K562 (cell line): ENCODE measurements at regions not wholly inside any gene's neighbourhood (a gene's known extent, or its start where the extent isn't known, plus 50 kb on each side); places are given as distances from the start of the nearest gene placed in this dataset.

Source experiments
- ATAC-seq: fragments of 200-7000 bp; cut with Tn5 transposase; 3 replicates; pipeline ENCODE4 v1.9.1; 2020; ENCODE audit warnings: moderate library complexity
- BruUV-seq: library from RNA; stranded (reverse); fragments of 400-500 nt; replicated peaks from 2 replicates; lab custom pipeline; 2021; lab: Mats Ljungman, UMichigan
- CTCF ChIA-PET: fragments of 300-600 bp; formaldehyde crosslinking; extraction: SDS; loops from one replicate; lab custom pipeline; 2021; ENCODE audit warnings: low intra/inter-chr PET ratio; lab: Yijun Ruan, JAX
- POLR2A ChIA-PET: fragments of 300-600, 350-650 bp; sonication (Branson Sonifier 250); formaldehyde crosslinking; extraction: SDS; loops from one replicate; lab custom pipeline; 2021; ENCODE audit warnings: antibody characterized with exemption, inconsistent platforms; lab: Yijun Ruan, JAX
- DNase-seq, 4 experiments: peaks; one replicate each; pipeline versions ENCODE4 v3.0.0 to v3.0.0-alpha.2; 2011 to 2018; ENCODE audit warnings: low spot score in 3 of 4, mixed read lengths in 3 of 4; ENCODE audit errors: extremely low read depth in 1 of 4
- FAIRE-seq: peaks from 2 replicates; lab custom pipeline; 2011; peaks lifted over from hg19 to GRCh38; lab: Jason Lieb, UNC
- H2AFZ ChIP-seq: 2 replicates; pipeline ENCODE4 v1.6.0; 2011; ENCODE audit warnings: low read depth, low read length, control low read depth, inconsistent platforms
- H3K27ac ChIP-seq: fragments of 200-600 bp; 3 replicates; pipeline ENCODE4 v1.8.0; 2011; ENCODE audit warnings: low read depth, mild to moderate bottlenecking, control low read depth, inconsistent platforms, low read length, moderate library complexity, mixed read lengths; ENCODE audit errors: extremely low read depth
- H3K27me3 ChIP-seq, 2 experiments: fragments of 300-600 bp in 1 of 2; 2 replicates in 1 of 2; 3 replicates in 1 of 2; pipeline versions ENCODE4 v1.6.0 to v1.8.0; 2011; ENCODE audit warnings: inconsistent platforms in 2 of 2, low read length in 2 of 2, mild to moderate bottlenecking in 1 of 2, mixed read lengths in 1 of 2, moderate library complexity in 1 of 2; ENCODE audit not compliant: control insufficient read depth in 2 of 2, insufficient read depth in 2 of 2
- H3K36me3 ChIP-seq: fragments of 300-600 bp; 3 replicates; pipeline ENCODE4 v1.8.0; 2011; ENCODE audit warnings: mild to moderate bottlenecking, low read length, inconsistent platforms; ENCODE audit not compliant: control insufficient read depth, insufficient read depth
- H3K4me1 ChIP-seq, 2 experiments: fragments of 200-600 bp in 1 of 2; replicated peaks in 1 of 2; 2 replicates in 1 of 2; 3 replicates in 1 of 2; pipeline versions ENCODE4 v1.5.1 to v1.8.0; 2011; ENCODE audit warnings: inconsistent platforms in 2 of 2, low read length in 2 of 2, mild to moderate bottlenecking in 1 of 2, mixed read lengths in 1 of 2, moderate library complexity in 1 of 2; ENCODE audit not compliant: control insufficient read depth in 2 of 2, insufficient read depth in 2 of 2
- H3K4me2 ChIP-seq: 2 replicates; pipeline ENCODE4 v1.6.1; 2011; ENCODE audit warnings: low read length, control low read depth, inconsistent platforms, mixed read lengths; ENCODE audit not compliant: insufficient read depth
- H3K4me3 ChIP-seq: fragments of 200-600 bp; sonication (generic), shearing (Covaris generic); 2 replicates; pipeline ENCODE4 v1.5.1; 2016; ENCODE audit warnings: control low read depth, inconsistent platforms
- H3K79me2 ChIP-seq: fragments of 200-600 bp; 3 replicates; pipeline ENCODE4 v1.8.0; 2011; ENCODE audit warnings: low read length, inconsistent platforms; ENCODE audit not compliant: control insufficient read depth, insufficient read depth
- H3K9ac ChIP-seq, 2 experiments: 2 replicates each; pipeline versions ENCODE4 v1.6.0 to v1.6.1; 2011; ENCODE audit warnings: low read depth in 2 of 2, low read length in 2 of 2, control low read depth in 1 of 2, inconsistent platforms in 1 of 2, mild to moderate bottlenecking in 1 of 2, mixed read lengths in 1 of 2; ENCODE audit not compliant: insufficient read depth in 1 of 2
- H3K9me1 ChIP-seq: one replicate; pipeline ENCODE4 v1.6.0; 2011; ENCODE audit warnings: inconsistent platforms, mild to moderate bottlenecking, low read length, moderate library complexity; ENCODE audit not compliant: control insufficient read depth, insufficient read depth
- H3K9me3 ChIP-seq: replicated peaks from 2 replicates; pipeline ENCODE4 v1.5.1; 2011; ENCODE audit warnings: low read depth, low read length, inconsistent platforms; ENCODE audit not compliant: control insufficient read depth, insufficient read depth
- H4K20me1 ChIP-seq: replicated peaks from 2 replicates; pipeline ENCODE4 v1.6.1; 2011; ENCODE audit warnings: low read length, inconsistent platforms, mixed read lengths; ENCODE audit not compliant: control insufficient read depth, insufficient read depth
- ATF4 ChIP-seq: fragments of 450-650 bp; formaldehyde crosslinking; IDR thresholded peaks from 2 replicates; pipeline ENCODE4 v1.4.0; 2022; ENCODE audit warnings: mild to moderate bottlenecking, moderate library complexity
- BRCA1 ChIP-seq, 2 experiments: fragments of 450-650 bp in 1 of 2; sonication (generic) in 1 of 2; formaldehyde crosslinking in 1 of 2; IDR thresholded peaks; 2 replicates each; pipeline versions ENCODE4 v1.5.0 to v1.6.1; 2017 to 2020; ENCODE audit warnings: mild to moderate bottlenecking in 1 of 2, missing genetic modification reagents in 1 of 2
- CEBPZ ChIP-seq: fragments of 150-350 bp; IDR thresholded peaks from 2 replicates; pipeline ENCODE4 v1.6.1; 2014; ENCODE audit warnings: low read depth, mild to moderate bottlenecking, low read length, borderline replicate concordance
- MED1 ChIP-seq: sonication (generic); formaldehyde crosslinking; IDR thresholded peaks from 2 replicates; pipeline ENCODE4 v1.8.1; 2023; ENCODE audit warnings: missing genetic modification reagents, borderline replicate concordance
- POU5F1 ChIP-seq: fragments of 150-350 bp; IDR thresholded peaks from 2 replicates; pipeline ENCODE4 v1.6.1; 2014; ENCODE audit warnings: borderline replicate concordance, low read length, low read depth, mild to moderate bottlenecking; ENCODE audit not compliant: partially characterized antibody
- SREBF2 ChIP-seq: sonication (generic); formaldehyde crosslinking; IDR thresholded peaks from 2 replicates; pipeline ENCODE4 v1.4.0; 2020; ENCODE audit warnings: mild to moderate bottlenecking, missing genetic modification reagents
- SRSF1 ChIP-seq: fragments of 200-400 bp; formaldehyde crosslinking; IDR thresholded peaks from 2 replicates; pipeline ENCODE4 v1.6.1; 2017; ENCODE audit warnings: mild to moderate bottlenecking, low read depth, low read length, moderate library complexity
- TAF15 ChIP-seq: fragments of 200-400 bp; formaldehyde crosslinking; IDR thresholded peaks from 2 replicates; pipeline ENCODE4 v1.6.1; 2017; ENCODE audit warnings: mild to moderate bottlenecking, low read depth, low read length, moderate library complexity
- ZKSCAN1 ChIP-seq: fragments of 150-350 bp; IDR thresholded peaks from 2 replicates; pipeline ENCODE4 v1.6.1; 2016; ENCODE audit warnings: low read depth, low read length
- ZNF239 ChIP-seq: fragments of 250-450 bp; sonication (Bioruptor Pico); IDR thresholded peaks from 2 replicates; pipeline ENCODE4 v1.4.0; 2020; ENCODE audit warnings: mild to moderate bottlenecking
- ZNF511 ChIP-seq: sonication (generic); formaldehyde crosslinking; IDR thresholded peaks from 2 replicates; pipeline ENCODE4 v1.8.0; 2022; ENCODE audit warnings: mild to moderate bottlenecking, missing genetic modification reagents
- ZNF778 ChIP-seq: fragments of 450-650 bp; formaldehyde crosslinking; IDR thresholded peaks from 2 replicates; pipeline ENCODE4 v1.4.0; 2020; ENCODE audit warnings: mild to moderate bottlenecking, moderate library complexity
- WGBS: fragments of 100-300 bp; shearing (Covaris generic); methylation state at CpG from one replicate; pipeline ENCODE4 v1.1.6; 2016; ENCODE audit warnings: low coverage, mixed read lengths; ENCODE audit not compliant: insufficient coverage; ENCODE audit errors: missing lambda C conversion rate; 5-methylcytosine and 5-hydroxymethylcytosine counted together
- in situ Hi-C: fragments of 300-500 bp; cut with MboI; formaldehyde crosslinking; loops from 4 replicates; pipeline ENCODE4 v1.15.0; 2018; ENCODE audit warnings: inconsistent platforms, mixed read lengths
- intact Hi-C: fragments of 100-400 bp; cut with micrococcal nuclease; formaldehyde crosslinking; loops from 2 replicates; pipeline ENCODE4 v1.14.2; 2022

GRCh38 chr5:104283136-104283535, 720.5 kb upstream of the NUDT12 start:
- H3K9ac ChIP-seq, result no peak overlapping the region
- no peak overlapping the region for H2AFZ ChIP-seq
- CTCF ChIA-PET, result no interaction called here
- ATAC-seq (no peak), DNase-seq (no peak), FAIRE-seq (no peak)
- H3K4me3 ChIP-seq, result no peak overlapping the region
- POLR2A ChIA-PET, result interaction anchor here (1.2 kb wide), 1 partner anchor 18 kb away, joined by 3 read pairs; no protein-coding TSS in a partner anchor
- H3K4me2 ChIP-seq, result no peak overlapping the region
- 17% methylated on average over 1 of the region's 1 CpG for WGBS
- BruUV-seq, result no TSS peak
- intact Hi-C loops, result no loop called here
- H4K20me1 ChIP-seq, result no peaks in the 10 kb centered on the region
- H3K9me1 ChIP-seq, result no peaks in the 10 kb centered on the region
- TF ChIP-seq BRCA1 (IDR thresholded peaks at IDR 0.05), result no peak
- TF ChIP-seq BRCA1 (CRISPR knock-in tag; IDR thresholded peaks at IDR 0.05), result no peak
- no peak for TF ChIP-seq MED1 (CRISPR knock-in tag)
- TF ChIP-seq ZNF778 (CRISPR knock-in tag), result no peak
- no peaks in the 10 kb centered on the region for H3K4me1 ChIP-seq
- no peaks in the 10 kb centered on the region for H3K9me3 ChIP-seq
- no peaks in the 10 kb centered on the region for H3K36me3 ChIP-seq
- no peaks in the 10 kb centered on the region for H3K27me3 ChIP-seq
- no peak overlapping the region for H3K27ac ChIP-seq
- no peaks in the 10 kb centered on the region for H3K79me2 ChIP-seq
- in situ Hi-C loops, result no loop called here

GRCh38 chr5:104273725-104274124, 711.1 kb upstream of the NUDT12 start:
- H3K4me3 ChIP-seq, result no peak overlapping the region
- no peaks in the 10 kb centered on the region for H3K9me3 ChIP-seq
- no TSS peak for BruUV-seq
- FAIRE-seq (no peak), DNase-seq (no peak), ATAC-seq (no peak)
- H2AFZ ChIP-seq, result no peak overlapping the region
- no peaks in the 10 kb centered on the region for H3K4me1 ChIP-seq
- no peaks in the 10 kb centered on the region for H3K36me3 ChIP-seq
- CTCF ChIA-PET, result no interaction called here
- POLR2A ChIA-PET, result no interaction called here
- no peaks in the 10 kb centered on the region for H4K20me1 ChIP-seq
- intact Hi-C loops, result no loop called here
- no peak overlapping the region for H3K9ac ChIP-seq
- in situ Hi-C loops, result no loop called here
- no peak overlapping the region for H3K4me2 ChIP-seq
- no peaks in the 10 kb centered on the region for H3K27me3 ChIP-seq
- WGBS, result 0% methylated on average over 2 of the region's 2 CpGs
- no peaks in the 10 kb centered on the region for H3K9me1 ChIP-seq
- H3K27ac ChIP-seq, result no peak overlapping the region
- no peaks in the 10 kb centered on the region for H3K79me2 ChIP-seq
- TF ChIP-seq TAF15 (no peak), ZNF239 (CRISPR knock-in tag) (no peak), CEBPZ (no peak), SRSF1 (no peak), ATF4 (CRISPR knock-in tag) (no peak), SREBF2 (CRISPR knock-in tag) (no peak), ZKSCAN1 (no peak), POU5F1 (no peak), ZNF511 (CRISPR knock-in tag) (no peak)
